GM23338 (cell line): ENCODE measurements at regions not wholly inside any gene's neighbourhood (a gene's known extent, or its start where the extent isn't known, plus 50 kb on each side); places are given as distances from the start of the nearest gene placed in this dataset.

ENCODE experiments used
- ATAC-seq: fragments of 200-7000 bp; cut with Tn5 transposase; 3 replicates; pipeline ENCODE4 v1.9.1; 2020
- DNase-seq: peaks from one replicate; pipeline ENCODE4 v3.0.0-alpha.2; 2015; ENCODE audit warnings: low spot score
- H2AFZ ChIP-seq: fragments of 200-600 bp; sonication (generic); 2 replicates; pipeline ENCODE4 v1.8.0; 2016; ENCODE audit warnings: antibody characterized with exemption, mild to moderate bottlenecking, moderate library complexity
- H3F3A ChIP-seq: fragments of 200-600 bp; sonication (generic); replicated peaks from 2 replicates; pipeline ENCODE4 v1.8.0; 2017; ENCODE audit warnings: antibody characterized with exemption, mixed run types, low read depth
- H3K27ac ChIP-seq: fragments of 200-600 bp; sonication (generic); 2 replicates; pipeline ENCODE4 v1.6.1; 2016; ENCODE audit warnings: low read depth
- H3K27me3 ChIP-seq: fragments of 200-600 bp; sonication (generic); 2 replicates; pipeline ENCODE4 v1.8.0; 2016; ENCODE audit warnings: mild to moderate bottlenecking, mixed run types, moderate library complexity; ENCODE audit not compliant: insufficient read depth
- H3K36me3 ChIP-seq: fragments of 200-600 bp; sonication (generic); 2 replicates; pipeline ENCODE4 v1.8.0; 2016; ENCODE audit warnings: mild to moderate bottlenecking; ENCODE audit not compliant: insufficient read depth
- H3K4me1 ChIP-seq: fragments of 200-600 bp; sonication (generic); 2 replicates; pipeline ENCODE4 v1.8.0; 2016; ENCODE audit warnings: mild to moderate bottlenecking, moderate library complexity; ENCODE audit not compliant: insufficient read depth
- H3K4me2 ChIP-seq: fragments of 200-600 bp; sonication (generic); 2 replicates; pipeline ENCODE4 v1.7.1; 2017; ENCODE audit warnings: mixed run types
- H3K4me3 ChIP-seq: fragments of 200-600 bp; sonication (generic); 2 replicates; pipeline ENCODE4 v1.6.1; 2016; ENCODE audit warnings: mixed run types
- H3K79me2 ChIP-seq: fragments of 200-600 bp; sonication (generic); replicated peaks from 2 replicates; pipeline ENCODE4 v1.8.0; 2017; ENCODE audit warnings: mild to moderate bottlenecking; ENCODE audit not compliant: insufficient read depth
- H3K9me2 ChIP-seq: fragments of 200-600 bp; sonication (generic); 2 replicates; pipeline ENCODE4 v1.8.0; 2017; ENCODE audit not compliant: insufficient read depth
- H4K20me1 ChIP-seq: fragments of 200-600 bp; sonication (generic); replicated peaks from 2 replicates; pipeline ENCODE4 v1.8.0; 2017; ENCODE audit warnings: mild to moderate bottlenecking; ENCODE audit not compliant: insufficient read depth
- H3K27ac Mint-ChIP-seq: 2 replicates; pipeline ENCODE4 v1.8.0; 2020; ENCODE audit warnings: inconsistent platforms, mild to moderate bottlenecking, moderate library complexity, mixed read lengths
- H3K27me3 Mint-ChIP-seq: 3 replicates; pipeline ENCODE4 v1.8.0; 2022; ENCODE audit warnings: low read depth, mild to moderate bottlenecking, moderate library complexity, mixed read lengths, inconsistent platforms; ENCODE audit not compliant: insufficient read depth, poor library complexity
- H3K36me3 Mint-ChIP-seq: 3 replicates; pipeline ENCODE4 v1.8.0; 2021; ENCODE audit warnings: low read depth, mild to moderate bottlenecking, inconsistent platforms, moderate library complexity, mixed read lengths
- H3K4me1 Mint-ChIP-seq: 3 replicates; pipeline ENCODE4 v1.8.0; 2020; ENCODE audit warnings: mild to moderate bottlenecking, inconsistent platforms, mixed read lengths
- H3K4me3 Mint-ChIP-seq: 3 replicates; pipeline ENCODE4 v1.8.0; 2021; ENCODE audit warnings: moderate library complexity, mild to moderate bottlenecking, inconsistent platforms, mixed read lengths
- H3K9me3 Mint-ChIP-seq: 3 replicates; pipeline ENCODE4 v1.8.0; 2020; ENCODE audit warnings: moderate library complexity, mild to moderate bottlenecking, inconsistent platforms, mixed read lengths
- CREB1 ChIP-seq: fragments of 250-450 bp; sonication (Bioruptor Pico); IDR thresholded peaks from 2 replicates; pipeline ENCODE4 v1.5.0; 2020; ENCODE audit warnings: low read depth, mild to moderate bottlenecking, moderate library complexity
- EZH2 ChIP-seq: fragments of 200-600 bp; sonication (generic); IDR thresholded peaks from one replicate; pipeline ENCODE4 v1.8.0; 2017; ENCODE audit warnings: antibody characterized with exemption, mild to moderate bottlenecking, low read depth; ENCODE audit not compliant: unreplicated experiment
- EZH2phosphoT487 ChIP-seq: fragments of 200-600 bp; sonication (generic); IDR thresholded peaks from one replicate; pipeline ENCODE4 v1.8.1; 2018; ENCODE audit warnings: antibody characterized with exemption; ENCODE audit not compliant: unreplicated experiment
- JUNB ChIP-seq: IDR thresholded peaks from one replicate; pipeline ENCODE4 v1.6.1; 2016; ENCODE audit warnings: antibody characterized with exemption; ENCODE audit not compliant: unreplicated experiment
- NANOG ChIP-seq: IDR thresholded peaks from 2 replicates; pipeline ENCODE4 v1.6.1; 2016; ENCODE audit warnings: antibody characterized with exemption, borderline replicate concordance
- POLR2AphosphoS5 ChIP-seq: IDR thresholded peaks from 2 replicates; pipeline ENCODE4 v1.6.1; 2016; ENCODE audit warnings: antibody characterized with exemption, low read depth
- STAT1 ChIP-seq: IDR thresholded peaks from one replicate; pipeline ENCODE4 v1.6.1; 2016; ENCODE audit warnings: antibody characterized with exemption; ENCODE audit not compliant: unreplicated experiment
- ZNF114 ChIP-seq: fragments of 250-450 bp; sonication (Bioruptor Pico); IDR thresholded peaks from 2 replicates; pipeline ENCODE4 v1.5.0; 2020; ENCODE audit warnings: mild to moderate bottlenecking, moderate library complexity
- ZNF331 ChIP-seq: fragments of 250-450 bp; sonication (Bioruptor Pico); IDR thresholded peaks from 2 replicates; pipeline ENCODE4 v1.5.0; 2020; ENCODE audit warnings: low read depth, mild to moderate bottlenecking, moderate library complexity
- TF ChIP-seq, protein P1 (sequence below), 2 experiments: fragments of 200-600 bp in 1 of 2; sonication (generic) in 1 of 2; conservative IDR thresholded peaks; 2 replicates each; pipeline versions ENCODE4 v1.5.1 to v1.6.1; 2016 to 2017; ENCODE audit warnings: antibody characterized with exemption in 2 of 2, low read depth in 2 of 2, mild to moderate bottlenecking in 2 of 2, moderate library complexity in 1 of 2
- TF ChIP-seq, protein P2 (sequence below): fragments of 250-450 bp; sonication (Bioruptor Pico); IDR thresholded peaks from 2 replicates; pipeline ENCODE4 v1.5.0; 2020; ENCODE audit warnings: mild to moderate bottlenecking, moderate library complexity
- TF ChIP-seq, protein P3 (sequence below): IDR thresholded peaks from 2 replicates; pipeline ENCODE4 v1.6.1; 2016; ENCODE audit warnings: antibody characterized with exemption
- TF ChIP-seq, protein P4 (sequence below): IDR thresholded peaks from one replicate; pipeline ENCODE4 v1.6.1; 2018; ENCODE audit warnings: antibody characterized with exemption; ENCODE audit not compliant: unreplicated experiment

DNA sequence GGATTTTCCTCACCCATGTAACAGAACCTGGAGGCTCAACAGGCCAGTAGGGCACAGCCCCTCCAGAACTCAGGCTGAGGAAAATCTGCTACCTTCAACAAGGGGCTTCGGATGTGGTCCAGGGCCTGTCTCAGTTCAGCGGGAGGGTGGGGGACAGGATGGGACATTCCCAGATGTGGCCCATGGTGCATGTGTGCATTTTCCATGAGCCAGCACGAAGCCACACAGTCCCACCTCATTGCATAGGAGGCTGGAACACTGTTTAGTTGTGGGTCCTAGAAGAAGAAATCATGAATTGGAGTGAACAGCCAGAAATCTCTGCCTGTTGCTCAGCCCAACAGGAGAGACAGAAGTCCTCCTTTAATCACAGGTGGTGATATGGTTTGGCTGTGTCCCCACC lies 469.6 kb upstream of the MYT1L start:
- no peak overlapping the region for H2AFZ ChIP-seq
- H4K20me1 ChIP-seq = no peaks in the 10 kb centered on the region
- DNase-seq (no peak), ATAC-seq (no peak)
- Mint-ChIP-seq H3K4me1 (no peaks in the 10 kb centered on the region), H3K27ac (no peak overlapping the region), H3K9me3 (peaks cover 30% of the 10 kb centered on the region), H3K36me3 (peaks cover 14% of the 10 kb centered on the region; the same call in 1 of the 3 replicates), H3K4me3 (no peak overlapping the region), H3K27me3 (peaks cover 11% of the 10 kb centered on the region)
- H3F3A ChIP-seq = no peaks in the 10 kb centered on the region
- no peaks in the 10 kb centered on the region for H3K79me2 ChIP-seq
- no peak overlapping the region for H3K4me2 ChIP-seq
- no peak for TF ChIP-seq ZNF331 (CRISPR knock-in tag)
- TF ChIP-seq, protein P1, sequence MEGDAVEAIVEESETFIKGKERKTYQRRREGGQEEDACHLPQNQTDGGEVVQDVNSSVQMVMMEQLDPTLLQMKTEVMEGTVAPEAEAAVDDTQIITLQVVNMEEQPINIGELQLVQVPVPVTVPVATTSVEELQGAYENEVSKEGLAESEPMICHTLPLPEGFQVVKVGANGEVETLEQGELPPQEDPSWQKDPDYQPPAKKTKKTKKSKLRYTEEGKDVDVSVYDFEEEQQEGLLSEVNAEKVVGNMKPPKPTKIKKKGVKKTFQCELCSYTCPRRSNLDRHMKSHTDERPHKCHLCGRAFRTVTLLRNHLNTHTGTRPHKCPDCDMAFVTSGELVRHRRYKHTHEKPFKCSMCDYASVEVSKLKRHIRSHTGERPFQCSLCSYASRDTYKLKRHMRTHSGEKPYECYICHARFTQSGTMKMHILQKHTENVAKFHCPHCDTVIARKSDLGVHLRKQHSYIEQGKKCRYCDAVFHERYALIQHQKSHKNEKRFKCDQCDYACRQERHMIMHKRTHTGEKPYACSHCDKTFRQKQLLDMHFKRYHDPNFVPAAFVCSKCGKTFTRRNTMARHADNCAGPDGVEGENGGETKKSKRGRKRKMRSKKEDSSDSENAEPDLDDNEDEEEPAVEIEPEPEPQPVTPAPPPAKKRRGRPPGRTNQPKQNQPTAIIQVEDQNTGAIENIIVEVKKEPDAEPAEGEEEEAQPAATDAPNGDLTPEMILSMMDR (conservative IDR thresholded peaks at IDR 0.05; ENCODE audit: low read depth in 2 of 2) = no peak
- TF ChIP-seq, protein P2, sequence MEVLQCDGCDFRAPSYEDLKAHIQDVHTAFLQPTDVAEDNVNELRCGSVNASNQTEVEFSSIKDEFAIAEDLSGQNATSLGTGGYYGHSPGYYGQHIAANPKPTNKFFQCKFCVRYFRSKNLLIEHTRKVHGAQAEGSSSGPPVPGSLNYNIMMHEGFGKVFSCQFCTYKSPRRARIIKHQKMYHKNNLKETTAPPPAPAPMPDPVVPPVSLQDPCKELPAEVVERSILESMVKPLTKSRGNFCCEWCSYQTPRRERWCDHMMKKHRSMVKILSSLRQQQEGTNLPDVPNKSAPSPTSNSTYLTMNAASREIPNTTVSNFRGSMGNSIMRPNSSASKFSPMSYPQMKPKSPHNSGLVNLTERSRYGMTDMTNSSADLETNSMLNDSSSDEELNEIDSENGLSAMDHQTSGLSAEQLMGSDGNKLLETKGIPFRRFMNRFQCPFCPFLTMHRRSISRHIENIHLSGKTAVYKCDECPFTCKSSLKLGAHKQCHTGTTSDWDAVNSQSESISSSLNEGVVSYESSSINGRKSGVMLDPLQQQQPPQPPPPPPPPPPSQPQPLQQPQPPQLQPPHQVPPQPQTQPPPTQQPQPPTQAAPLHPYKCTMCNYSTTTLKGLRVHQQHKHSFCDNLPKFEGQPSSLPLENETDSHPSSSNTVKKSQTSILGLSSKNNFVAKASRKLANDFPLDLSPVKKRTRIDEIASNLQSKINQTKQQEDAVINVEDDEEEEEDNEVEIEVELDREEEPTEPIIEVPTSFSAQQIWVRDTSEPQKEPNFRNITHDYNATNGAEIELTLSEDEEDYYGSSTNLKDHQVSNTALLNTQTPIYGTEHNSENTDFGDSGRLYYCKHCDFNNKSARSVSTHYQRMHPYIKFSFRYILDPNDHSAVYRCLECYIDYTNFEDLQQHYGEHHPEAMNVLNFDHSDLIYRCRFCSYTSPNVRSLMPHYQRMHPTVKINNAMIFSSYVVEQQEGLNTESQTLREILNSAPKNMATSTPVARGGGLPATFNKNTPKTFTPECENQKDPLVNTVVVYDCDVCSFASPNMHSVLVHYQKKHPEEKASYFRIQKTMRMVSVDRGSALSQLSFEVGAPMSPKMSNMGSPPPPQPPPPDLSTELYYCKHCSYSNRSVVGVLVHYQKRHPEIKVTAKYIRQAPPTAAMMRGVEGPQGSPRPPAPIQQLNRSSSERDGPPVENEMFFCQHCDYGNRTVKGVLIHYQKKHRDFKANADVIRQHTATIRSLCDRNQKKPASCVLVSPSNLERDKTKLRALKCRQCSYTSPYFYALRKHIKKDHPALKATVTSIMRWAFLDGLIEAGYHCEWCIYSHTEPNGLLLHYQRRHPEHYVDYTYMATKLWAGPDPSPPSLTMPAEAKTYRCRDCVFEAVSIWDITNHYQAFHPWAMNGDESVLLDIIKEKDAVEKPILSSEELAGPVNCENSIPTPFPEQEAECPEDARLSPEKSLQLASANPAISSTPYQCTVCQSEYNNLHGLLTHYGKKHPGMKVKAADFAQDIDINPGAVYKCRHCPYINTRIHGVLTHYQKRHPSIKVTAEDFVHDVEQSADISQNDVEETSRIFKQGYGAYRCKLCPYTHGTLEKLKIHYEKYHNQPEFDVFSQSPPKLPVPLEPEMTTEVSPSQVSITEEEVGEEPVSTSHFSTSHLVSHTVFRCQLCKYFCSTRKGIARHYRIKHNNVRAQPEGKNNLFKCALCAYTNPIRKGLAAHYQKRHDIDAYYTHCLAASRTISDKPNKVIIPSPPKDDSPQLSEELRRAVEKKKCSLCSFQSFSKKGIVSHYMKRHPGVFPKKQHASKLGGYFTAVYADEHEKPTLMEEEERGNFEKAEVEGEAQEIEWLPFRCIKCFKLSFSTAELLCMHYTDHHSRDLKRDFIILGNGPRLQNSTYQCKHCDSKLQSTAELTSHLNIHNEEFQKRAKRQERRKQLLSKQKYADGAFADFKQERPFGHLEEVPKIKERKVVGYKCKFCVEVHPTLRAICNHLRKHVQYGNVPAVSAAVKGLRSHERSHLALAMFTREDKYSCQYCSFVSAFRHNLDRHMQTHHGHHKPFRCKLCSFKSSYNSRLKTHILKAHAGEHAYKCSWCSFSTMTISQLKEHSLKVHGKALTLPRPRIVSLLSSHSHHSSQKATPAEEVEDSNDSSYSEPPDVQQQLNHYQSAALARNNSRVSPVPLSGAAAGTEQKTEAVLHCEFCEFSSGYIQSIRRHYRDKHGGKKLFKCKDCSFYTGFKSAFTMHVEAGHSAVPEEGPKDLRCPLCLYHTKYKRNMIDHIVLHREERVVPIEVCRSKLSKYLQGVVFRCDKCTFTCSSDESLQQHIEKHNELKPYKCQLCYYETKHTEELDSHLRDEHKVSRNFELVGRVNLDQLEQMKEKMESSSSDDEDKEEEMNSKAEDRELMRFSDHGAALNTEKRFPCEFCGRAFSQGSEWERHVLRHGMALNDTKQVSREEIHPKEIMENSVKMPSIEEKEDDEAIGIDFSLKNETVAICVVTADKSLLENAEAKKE (CRISPR knock-in tag) = no peak
- TF ChIP-seq EZH2phosphoT487 = no peak
- no peak for TF ChIP-seq JUNB
- TF ChIP-seq, protein P3, sequence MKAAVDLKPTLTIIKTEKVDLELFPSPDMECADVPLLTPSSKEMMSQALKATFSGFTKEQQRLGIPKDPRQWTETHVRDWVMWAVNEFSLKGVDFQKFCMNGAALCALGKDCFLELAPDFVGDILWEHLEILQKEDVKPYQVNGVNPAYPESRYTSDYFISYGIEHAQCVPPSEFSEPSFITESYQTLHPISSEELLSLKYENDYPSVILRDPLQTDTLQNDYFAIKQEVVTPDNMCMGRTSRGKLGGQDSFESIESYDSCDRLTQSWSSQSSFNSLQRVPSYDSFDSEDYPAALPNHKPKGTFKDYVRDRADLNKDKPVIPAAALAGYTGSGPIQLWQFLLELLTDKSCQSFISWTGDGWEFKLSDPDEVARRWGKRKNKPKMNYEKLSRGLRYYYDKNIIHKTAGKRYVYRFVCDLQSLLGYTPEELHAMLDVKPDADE = no peak
- no peak for TF ChIP-seq STAT1
- no peak for TF ChIP-seq EZH2
- no peak for TF ChIP-seq ZNF114 (CRISPR knock-in tag)
- TF ChIP-seq NANOG = no peak
- no peak for TF ChIP-seq CREB1 (CRISPR knock-in tag)
- no peak for TF ChIP-seq POLR2AphosphoS5
- TF ChIP-seq, protein P4, sequence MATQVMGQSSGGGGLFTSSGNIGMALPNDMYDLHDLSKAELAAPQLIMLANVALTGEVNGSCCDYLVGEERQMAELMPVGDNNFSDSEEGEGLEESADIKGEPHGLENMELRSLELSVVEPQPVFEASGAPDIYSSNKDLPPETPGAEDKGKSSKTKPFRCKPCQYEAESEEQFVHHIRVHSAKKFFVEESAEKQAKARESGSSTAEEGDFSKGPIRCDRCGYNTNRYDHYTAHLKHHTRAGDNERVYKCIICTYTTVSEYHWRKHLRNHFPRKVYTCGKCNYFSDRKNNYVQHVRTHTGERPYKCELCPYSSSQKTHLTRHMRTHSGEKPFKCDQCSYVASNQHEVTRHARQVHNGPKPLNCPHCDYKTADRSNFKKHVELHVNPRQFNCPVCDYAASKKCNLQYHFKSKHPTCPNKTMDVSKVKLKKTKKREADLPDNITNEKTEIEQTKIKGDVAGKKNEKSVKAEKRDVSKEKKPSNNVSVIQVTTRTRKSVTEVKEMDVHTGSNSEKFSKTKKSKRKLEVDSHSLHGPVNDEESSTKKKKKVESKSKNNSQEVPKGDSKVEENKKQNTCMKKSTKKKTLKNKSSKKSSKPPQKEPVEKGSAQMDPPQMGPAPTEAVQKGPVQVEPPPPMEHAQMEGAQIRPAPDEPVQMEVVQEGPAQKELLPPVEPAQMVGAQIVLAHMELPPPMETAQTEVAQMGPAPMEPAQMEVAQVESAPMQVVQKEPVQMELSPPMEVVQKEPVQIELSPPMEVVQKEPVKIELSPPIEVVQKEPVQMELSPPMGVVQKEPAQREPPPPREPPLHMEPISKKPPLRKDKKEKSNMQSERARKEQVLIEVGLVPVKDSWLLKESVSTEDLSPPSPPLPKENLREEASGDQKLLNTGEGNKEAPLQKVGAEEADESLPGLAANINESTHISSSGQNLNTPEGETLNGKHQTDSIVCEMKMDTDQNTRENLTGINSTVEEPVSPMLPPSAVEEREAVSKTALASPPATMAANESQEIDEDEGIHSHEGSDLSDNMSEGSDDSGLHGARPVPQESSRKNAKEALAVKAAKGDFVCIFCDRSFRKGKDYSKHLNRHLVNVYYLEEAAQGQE = no peak
- H3K4me3 ChIP-seq = no peak overlapping the region
- no peaks in the 10 kb centered on the region for H3K9me2 ChIP-seq
- H3K27me3 ChIP-seq = no peaks in the 10 kb centered on the region
- no peak overlapping the region for H3K27ac ChIP-seq
- no peaks in the 10 kb centered on the region for H3K4me1 ChIP-seq
- H3K36me3 ChIP-seq = peaks cover 5% of the 10 kb centered on the region; the same call in 1 of the 2 replicates
